GM18505 (cell line): ENCODE measurements at regions not wholly inside any gene's neighbourhood (a gene's known extent, or its start where the extent isn't known, plus 50 kb on each side); places are given as distances from the start of the nearest gene placed in this dataset.
A peak's percentile ranks its signal among the peaks of the same experiment; 100 is the strongest.

Source experiments
- ATAC-seq: cut with Tn5 transposase; IDR thresholded peaks from one replicate; pipeline ENCODE4 v1.9.1; 2021; ENCODE audit not compliant: unreplicated experiment
- POLR2A ChIP-seq: IDR thresholded peaks from 4 replicates; pipeline ENCODE4 v1.6.1; 2011; ENCODE audit warnings: borderline replicate concordance; ENCODE audit not compliant: insufficient read depth, insufficient read length; ENCODE audit errors: extremely low read depth

- no peak for ATAC-seq
Observed at GRCh38 chr3:159761369-159761768, 227.3 kb upstream of the IL12A start.

GRCh38 chr3:159761848-159762635 lies 226.6 kb upstream of the IL12A start:
- no peak for TF ChIP-seq POLR2A
- ATAC-seq = no peak

More at GRCh38 chr3:159761369-159761768, 227.3 kb upstream of the IL12A start:
- no peak for TF ChIP-seq POLR2A

- TF ChIP-seq POLR2A = no peak
- peak; percentile 36 for ATAC-seq
Observed at GRCh38 chr3:159763011-159763601, 225.5 kb upstream of the IL12A start.

GRCh38 chr3:159763602-159764489 lies 224.8 kb upstream of the IL12A start:
- no peak for TF ChIP-seq POLR2A
- ATAC-seq = peak; percentile 76

DNA sequence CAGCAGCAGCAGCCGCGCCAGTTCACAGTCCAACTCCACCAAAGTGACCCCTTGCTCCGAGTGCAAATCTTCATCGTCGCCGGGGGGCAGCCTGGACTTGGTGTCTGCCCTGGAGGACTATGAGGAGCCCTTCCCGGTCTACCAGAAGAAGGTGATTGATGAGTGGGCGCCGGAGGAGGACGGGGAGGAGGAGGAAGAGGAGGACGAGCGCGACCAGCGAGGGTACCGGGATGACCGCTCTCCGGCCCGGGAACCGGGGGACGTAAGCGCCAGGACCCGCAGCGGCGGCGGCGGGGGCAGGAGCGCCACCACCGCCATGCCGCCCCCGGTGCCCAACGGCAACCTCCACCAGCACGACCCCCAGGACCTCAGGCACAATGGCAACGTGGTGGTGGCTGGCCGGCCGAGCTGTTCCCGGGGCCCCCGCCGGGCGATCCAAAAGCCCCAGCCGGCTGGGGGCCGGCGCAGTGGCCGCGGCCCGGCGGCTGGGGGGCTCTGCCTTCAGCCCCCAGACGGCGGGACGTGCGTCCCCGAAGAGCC lies 224.1 kb upstream of the IL12A start:
- no peak for ATAC-seq
- TF ChIP-seq POLR2A = no peak

DNA sequence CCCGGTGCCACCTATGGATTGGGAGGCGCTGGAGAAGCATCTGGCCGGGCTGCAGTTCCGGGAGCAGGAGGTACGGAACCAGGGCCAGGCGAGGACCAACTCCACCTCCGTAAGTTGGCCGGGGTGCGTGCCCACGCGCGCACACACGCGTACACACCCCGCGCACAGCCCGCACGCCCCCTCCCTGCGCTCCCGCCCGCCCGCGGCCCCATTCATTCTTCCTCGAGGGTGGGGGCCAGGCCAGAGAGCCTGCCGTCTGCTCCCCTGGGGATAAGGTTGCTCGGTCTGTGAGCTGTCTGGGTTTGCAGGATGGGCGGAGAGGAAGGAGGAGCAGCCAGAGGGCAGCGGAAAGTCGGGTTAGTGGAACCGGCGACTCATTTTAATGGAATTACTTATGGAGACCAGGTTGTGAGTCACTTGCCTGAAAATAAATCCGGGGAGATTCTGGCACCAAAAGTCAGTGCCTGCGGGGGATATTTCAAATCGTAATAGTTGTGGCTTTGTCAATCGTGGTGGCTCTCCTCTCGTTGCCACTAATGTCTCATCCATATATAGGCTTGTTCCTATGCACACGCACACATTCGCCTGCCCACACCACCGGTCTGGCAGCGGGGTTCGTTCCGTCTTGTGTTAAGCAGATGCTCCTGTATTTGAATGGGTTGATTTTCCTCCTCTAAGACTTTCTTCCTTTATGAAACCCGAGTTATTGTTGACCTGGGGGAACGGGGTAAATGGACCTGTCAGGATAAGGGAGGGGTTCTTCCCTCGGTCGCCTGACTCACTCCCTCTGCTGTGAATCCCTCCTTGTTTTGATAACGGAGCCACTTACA lies 223.4 kb upstream of the IL12A start:
- TF ChIP-seq POLR2A = no peak
- ATAC-seq = no peak

GRCh38 chr3:159765860-159766294 lies 222.8 kb upstream of the IL12A start:
- no peak for ATAC-seq
- no peak for TF ChIP-seq POLR2A

DNA sequence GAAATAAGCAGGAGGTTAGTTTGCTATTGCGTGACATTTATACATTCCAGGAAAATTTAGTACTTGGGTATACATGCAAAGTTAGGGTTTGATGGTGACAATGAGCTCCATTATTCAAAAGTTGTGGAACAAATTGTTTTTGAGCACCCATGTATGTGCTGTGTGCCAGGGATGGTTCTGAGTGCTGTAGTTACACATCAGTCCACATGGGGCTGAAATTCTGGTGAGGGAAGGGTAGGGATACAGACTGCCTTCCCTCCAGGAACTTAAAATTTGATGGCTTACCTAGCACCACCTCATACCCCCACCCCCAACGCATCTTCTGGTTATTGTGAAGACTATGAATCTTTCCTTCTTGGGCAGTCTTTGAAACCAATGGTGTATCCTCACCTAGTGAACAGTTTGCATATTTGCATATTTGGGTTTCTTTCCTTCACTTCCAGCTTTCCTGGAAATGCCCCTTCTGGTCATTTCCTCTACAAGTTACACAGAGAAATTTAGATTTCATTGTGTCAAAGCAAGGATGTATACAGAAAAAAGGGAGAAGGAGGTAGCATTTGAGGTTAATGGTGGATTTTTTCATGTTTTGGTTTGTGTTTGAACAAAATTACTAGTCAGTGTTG lies 222.0 kb upstream of the IL12A start:
- ATAC-seq = no peak

DNA sequence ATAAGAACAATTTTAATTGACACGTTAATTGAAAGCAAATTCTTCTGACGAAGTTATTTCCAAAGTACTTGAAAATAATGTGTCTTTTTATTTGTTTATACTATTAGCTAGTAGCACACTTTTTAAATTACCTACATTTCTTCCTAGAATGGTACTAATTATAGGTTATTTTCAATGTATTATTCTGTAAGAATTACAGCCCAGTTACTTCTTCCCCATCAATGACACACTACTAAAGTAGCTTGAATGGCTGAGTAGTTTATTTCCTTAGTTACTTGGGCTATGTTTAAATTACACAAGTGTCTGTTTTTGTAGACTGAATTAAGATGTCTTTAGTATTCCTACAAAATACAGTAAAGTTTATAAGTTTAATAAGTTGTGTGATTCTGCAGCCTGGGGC lies 217.6 kb upstream of the IL12A start:
- ATAC-seq = no peak
- no peak for TF ChIP-seq POLR2A

More for the DNA sequence above, 222.0 kb upstream of the IL12A start:
- TF ChIP-seq POLR2A = no peak

DNA sequence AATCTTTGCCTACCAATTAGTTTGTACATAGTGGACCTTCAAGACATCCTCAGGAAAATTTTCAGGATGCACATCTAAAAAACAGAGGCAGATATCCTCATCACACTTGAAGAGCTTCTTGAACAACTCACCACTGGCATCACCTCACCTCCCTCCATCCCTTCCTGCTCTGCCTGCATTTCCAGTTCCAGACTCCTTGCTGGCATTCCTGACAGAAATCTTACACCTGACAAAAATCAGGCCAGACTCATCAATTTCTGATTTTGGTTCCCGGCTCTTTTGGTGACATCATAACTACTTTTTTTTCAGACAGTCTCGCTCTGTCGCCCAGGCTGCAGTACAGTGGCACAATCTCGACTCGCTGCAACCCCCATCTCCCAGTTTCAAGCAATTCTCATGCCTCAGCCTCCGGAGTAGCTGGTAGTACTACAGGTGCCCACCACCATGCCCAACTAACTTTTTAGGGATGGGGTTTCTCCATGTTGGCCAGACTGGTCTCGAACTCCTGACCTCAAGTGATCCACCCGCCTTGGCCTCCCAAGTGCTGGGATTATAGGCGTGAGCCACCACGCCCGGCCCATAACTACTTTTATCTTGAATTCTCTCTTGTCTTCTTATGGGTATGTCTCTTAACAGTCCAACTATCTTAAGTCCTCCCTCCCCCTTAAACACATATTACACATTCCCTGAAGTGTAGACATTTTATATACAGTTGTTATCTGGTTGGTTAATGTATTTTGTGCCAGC lies 216.6 kb upstream of the IL12A start:
- ATAC-seq = no peak

DNA sequence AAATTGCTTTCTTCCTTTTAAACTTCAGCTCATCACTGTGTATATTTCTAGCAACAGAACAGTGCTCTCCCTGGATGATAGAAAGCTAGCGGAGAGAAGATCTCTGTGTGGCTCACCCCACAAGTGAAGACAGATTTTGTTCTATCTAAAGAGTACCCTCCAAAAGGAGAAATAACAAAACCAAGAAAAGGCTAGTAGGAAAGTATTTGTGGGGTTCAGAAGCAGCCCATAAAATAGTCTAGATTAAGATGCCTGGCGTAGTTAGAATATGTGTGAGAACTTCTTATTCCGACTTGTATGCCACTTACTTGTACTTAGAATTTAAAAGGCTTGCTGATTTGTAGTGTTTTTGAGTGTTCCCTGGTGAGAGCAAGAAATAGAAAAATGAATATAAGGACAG lies 214.9 kb upstream of the IL12A start:
- no peak for ATAC-seq
- no peak for TF ChIP-seq POLR2A

More for the DNA sequence above, 216.6 kb upstream of the IL12A start:
- no peak for TF ChIP-seq POLR2A
